ELF-1 (cell line): ENCODE measurements at regions not wholly inside any gene's neighbourhood (a gene's known extent, or its start where the extent isn't known, plus 50 kb on each side); places are given as distances from the start of the nearest gene placed in this dataset.
A peak's percentile ranks its signal among the peaks of the same experiment; 100 is the strongest.

ENCODE experiments used
- DNase-seq: peaks from one replicate; pipeline ENCODE4 v3.0.0-alpha.2; 2016; ENCODE audit warnings: low read depth, low spot score

DNA sequence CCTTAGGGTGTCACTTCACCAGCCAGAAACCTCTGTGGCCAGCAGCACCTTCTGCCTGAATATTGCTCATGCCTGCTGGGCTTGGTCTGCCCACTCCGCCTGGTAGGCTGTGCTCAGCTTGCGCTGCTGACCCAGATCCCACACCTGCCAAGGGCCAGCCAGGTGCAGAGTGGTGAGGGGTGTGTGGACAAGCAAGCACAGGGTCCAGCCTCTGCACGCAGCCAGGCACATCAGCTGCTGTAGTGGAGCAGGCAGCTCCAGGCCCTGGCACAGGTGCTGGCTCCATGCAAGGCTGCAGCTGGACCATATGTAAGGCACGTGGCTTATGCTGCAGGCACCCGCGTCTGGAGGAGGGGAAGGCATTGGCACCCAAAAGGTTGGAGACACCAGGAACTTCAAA lies 567.4 kb downstream of the INHBA start:
- no peak for DNase-seq

DNA sequence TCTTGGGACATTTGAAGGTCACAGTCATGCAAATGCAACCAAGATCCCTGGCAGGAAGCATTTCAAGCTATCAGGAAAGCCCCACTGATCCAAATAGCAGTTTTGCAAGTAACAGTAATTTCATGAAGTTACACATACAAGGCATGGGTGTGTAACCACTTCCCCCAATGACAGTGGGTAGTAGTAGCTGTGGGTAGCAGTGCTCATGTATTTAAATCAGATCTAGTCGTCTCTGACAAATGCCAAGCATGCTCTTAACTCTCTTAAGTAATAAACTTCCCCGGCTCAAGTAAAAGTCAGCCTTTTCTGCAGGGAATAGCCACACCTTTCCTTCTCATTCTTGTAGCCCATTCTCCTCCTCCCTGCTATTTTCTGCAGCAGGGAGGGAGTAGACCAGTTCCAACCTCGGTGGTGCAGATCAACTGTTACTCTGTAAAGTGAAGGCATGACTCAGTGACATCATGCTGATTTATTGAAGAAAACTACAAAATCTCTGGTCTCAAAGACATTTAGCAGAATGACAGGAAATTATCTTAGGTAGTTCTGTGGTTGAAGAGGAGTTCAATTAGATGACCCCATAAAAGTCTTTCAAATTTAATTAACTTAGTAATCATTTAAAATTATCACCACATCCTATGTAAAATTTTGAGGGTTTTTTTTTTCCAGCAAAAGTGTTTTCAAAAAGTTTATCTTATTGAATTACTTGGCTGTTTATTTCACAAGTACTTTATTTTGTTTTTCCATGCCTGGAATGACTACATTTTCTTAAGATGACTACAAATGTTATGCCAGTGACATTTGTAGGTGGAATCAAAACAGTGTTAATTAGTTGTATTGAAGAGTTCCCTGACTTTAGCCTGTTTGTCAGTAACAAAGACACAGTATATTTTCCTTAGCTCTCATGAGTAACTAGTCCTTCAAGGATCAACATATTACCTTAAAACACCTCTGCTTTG lies 568.3 kb downstream of the INHBA start:
- no peak for DNase-seq

DNA sequence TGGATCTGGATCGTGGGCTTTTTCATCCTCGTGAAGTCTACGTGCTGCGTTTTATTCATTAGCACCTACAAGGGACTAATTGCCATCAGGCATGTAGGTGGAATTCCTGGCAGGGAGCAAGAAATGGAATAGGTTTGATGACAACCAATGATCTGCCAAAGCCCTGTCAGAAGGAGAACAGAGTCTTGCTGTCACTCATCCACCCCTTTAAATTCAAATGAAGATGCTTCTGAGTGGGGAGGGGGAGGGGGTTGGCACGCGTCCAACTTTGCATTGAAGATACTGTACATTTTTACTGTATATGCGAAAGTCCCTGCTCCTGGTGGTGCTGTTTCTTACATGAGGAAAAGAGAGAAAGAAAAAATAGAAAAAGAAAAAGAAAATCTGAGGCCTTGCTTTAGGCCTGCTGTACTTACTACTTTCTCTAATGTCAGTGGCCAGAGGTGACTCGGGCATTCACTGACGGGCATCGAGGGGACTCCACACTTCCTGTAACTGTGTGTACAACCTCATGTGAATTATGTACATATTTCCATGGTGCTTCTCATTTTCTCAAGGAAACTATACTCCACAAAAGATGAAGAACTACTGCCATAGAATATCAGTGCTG lies 569.1 kb downstream of the INHBA start:
- DNase-seq = no peak

DNA sequence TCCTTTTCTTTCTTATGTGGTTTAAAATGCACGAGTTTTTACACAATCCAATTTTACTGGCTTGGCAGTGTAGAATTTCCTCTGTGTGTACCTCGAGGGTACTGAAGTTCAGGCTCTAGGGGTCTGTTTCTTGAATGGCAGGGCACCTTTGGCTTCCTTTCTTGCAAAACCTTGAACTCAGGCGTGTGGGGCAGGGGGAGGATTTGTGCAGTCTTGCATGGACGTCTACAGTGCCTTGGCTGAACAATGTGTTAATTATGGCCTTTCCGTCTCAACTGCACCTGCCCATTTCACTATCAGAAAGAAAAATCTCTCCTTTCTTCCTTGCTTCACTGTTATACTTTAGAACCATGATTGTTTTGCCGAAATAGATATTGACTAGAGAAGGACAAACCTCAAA lies 570.9 kb downstream of the INHBA start:
- DNase-seq = no peak

DNA sequence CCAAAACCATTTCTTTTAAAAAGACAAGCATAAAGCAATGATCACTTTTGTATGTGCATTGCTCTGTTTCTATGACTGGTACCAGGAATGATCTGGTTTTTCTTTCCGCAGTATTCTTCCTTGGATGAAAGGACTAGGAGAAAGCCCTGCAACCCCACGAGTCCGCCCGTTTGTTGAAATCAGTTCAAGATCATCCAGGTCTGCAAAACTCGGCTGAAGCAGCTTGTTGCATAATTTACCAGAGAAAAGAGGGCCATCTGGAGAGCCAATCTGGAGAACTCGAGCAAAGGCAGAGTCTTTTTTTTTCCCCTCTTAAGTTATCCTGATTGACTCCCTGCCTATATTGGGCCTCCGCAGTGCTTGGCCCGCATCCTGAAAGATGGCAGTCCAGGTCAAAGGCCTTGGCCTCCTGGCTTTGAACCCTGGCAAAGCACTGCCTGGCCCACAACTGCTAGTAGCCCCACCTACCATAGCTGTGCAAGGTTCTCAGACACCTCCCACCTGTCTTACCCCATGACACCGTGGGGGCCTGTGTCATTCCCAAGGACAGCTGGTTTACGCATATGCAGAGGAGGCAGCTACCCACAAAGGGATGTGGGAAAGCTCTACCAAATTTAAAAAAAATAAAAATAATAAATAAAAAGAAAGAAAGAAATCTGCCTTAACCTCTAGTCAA lies 572.2 kb downstream of the INHBA start:
- DNase-seq = no peak

DNA sequence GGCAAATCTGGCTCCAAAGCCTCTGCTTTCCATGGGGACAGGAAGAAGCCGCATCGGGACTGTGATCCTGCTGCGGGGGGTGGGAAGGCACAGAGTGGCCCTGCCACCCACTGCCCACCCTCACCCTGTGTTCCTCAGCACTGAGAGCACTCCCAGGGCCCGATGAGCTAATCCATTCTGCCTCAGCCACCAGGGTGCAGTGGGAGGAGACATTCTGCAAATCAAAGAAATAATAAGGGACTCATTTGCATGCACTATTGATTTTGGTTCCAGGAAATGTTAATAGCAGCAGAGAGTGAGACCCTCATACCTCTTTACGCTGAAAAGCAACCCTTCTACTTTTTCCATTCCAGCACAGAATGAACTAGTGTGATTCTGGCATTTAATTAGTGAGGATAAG lies 572.8 kb downstream of the INHBA start:
- no peak for DNase-seq

DNA sequence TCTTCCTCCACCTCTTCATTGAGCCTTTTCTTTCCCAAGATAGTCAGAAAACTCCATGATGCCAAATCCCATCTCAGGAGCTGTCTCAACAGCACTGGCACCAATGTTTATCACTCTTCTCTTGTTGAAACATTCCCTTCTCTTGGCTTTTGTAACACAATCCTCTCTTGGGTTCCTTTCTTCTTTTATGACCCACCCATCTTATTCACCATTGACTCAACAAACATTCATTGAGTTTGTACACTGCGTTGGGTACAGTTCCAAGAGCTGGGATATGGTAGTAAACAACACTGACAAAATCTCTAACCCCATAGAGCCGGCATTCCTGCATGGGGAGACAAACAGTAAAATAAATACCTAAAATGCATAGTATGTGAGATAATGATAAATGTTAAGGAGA lies 577.5 kb downstream of the INHBA start:
- no peak for DNase-seq

DNA sequence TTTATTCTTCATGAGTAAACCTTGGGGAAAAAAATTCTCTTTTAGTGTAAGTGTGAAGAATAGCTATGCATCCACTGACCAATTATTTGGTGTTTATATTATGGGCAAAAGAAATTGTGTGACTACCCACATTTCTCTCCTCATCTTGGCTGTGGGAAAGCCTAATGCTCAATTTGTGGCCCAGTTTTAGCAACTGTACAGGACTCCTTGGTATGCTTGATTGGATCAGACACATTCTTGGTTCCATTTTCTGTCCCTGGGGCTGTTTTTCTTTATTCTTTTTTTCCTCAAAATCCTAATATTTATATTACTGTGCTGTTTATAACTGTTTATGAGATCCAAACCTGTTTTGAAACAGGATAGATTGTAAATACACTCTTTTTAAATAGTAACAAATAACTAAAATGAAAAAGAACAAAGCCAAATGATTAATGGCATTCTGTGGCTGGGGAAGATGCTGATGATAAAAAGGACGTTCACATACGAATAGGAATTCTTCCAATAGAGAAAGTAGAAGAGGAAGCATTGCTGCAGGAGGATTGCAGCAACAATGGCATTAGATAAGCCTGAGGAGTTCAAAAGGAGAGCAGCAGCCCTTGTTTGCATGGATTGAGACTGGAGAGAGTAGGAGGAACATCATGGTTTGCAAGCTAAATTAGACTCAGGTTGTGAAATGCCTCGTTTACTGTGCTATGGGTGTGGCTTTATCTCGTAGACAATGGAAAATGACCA lies 580.5 kb downstream of the INHBA start:
- no peak for DNase-seq

DNA sequence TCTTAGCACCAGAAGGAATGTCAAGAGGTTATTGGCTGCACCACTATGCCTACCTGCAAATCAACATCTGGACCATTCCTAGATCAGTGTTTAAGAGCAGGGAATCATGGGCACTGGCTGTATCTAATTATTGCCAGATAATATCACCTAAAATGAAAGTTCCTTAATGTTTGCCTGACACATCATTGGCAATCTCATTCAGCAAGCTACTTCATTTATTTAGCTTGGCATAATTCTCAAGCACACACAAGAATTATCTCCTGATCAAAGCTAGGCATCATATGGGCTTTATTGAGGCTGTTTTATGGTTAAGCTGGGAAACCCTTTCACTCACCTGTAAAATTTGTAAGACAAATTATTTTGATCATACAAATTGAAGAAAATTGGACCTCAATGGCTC lies 581.7 kb downstream of the INHBA start:
- DNase-seq = no peak

DNA sequence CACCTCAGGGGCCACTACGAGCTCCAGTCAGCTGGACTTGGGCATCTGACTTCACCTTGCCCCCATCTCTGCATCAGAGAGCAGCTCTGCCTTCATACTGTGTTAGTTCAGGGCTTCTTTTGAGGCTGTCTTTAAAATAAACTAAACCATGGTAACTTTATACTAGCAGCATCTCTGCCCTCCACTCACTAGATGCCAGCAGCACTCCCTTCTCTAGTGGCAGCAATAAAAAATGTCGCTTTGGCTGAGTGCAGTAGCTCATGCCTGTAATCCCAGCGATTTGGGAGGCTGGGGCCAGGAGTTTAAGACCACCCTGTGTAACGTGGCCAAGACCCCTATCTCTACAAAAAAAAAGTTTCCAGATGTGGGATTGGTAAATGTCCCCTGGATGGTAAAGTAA lies 584.4 kb downstream of the INHBA start:
- DNase-seq = no peak

DNA sequence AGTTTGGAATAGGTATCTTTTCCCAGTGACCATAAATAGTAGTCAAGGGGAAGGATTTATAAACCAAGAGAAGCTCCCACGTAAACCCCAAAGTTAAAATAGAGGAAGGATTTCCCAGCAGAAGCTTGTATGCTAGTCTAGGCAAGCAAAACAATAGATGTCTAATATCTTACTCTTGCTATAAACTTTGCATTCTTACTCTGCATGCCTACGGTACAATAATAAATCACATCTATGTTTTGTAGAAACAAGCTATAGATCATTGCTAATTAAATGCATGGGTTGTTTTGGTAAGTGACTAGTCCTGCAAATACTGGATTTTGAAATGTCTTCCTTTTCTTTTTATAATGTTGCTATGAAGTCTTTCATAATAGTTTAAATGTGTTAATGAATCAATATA lies 585.5 kb downstream of the INHBA start:
- no peak for DNase-seq

DNA sequence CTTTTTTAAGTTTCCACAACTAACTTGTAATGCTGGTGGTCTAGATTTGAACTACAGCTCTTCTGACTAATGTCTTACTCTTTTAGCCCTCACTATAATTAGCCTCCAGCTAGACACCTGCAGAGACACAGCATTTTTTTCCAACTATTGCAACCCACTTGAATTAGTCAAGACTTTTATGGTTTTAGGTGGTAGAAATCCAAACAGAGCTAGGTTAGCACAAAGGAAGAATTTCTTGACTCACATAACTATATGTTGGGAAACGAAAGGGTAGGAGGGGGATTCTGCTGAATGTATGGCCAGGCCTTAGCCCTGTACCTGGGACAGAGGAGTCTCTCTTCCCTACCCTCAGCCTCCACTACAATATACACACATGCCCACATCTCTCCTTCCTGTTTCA lies 586.1 kb downstream of the INHBA start:
- DNase-seq = no peak

DNA sequence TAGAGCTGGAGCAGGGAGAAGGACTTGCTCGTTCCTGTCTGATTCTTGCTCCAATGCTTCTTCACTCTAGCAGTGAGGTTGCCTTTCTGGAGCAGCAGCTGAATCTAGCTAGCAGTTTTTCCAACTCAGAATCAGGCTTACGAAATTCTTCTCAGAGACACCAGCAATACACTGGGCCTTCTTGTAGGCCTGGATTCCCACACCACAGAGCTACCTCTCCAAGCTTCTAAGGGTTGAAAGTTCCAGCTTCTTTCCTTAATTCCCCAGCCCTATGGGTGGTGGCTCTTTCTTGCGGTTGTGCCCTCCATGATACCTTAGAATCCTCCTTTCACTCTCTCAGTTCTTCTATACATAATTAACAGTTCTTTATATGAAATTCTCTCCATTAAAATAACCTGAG lies 586.6 kb downstream of the INHBA start:
- DNase-seq = no peak

DNA sequence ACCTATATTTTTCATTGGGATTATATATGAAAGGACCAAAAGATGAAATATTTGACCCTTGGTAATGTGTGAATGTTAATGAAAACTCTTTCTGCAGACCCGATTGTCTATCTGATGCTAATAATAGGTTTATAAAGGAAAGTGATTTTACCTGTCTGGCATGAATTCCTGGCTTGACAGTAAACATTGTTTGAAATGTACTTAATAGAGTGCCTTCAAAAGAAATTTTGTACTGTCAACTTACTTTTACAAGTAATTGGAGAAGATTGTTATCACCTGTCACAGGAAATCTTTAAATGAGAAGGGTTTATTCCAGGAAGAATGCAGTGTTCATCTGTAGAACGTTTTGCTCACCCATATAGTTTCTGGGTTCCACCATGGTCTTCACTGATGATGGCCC lies 588.2 kb downstream of the INHBA start:
- no peak for DNase-seq

DNA sequence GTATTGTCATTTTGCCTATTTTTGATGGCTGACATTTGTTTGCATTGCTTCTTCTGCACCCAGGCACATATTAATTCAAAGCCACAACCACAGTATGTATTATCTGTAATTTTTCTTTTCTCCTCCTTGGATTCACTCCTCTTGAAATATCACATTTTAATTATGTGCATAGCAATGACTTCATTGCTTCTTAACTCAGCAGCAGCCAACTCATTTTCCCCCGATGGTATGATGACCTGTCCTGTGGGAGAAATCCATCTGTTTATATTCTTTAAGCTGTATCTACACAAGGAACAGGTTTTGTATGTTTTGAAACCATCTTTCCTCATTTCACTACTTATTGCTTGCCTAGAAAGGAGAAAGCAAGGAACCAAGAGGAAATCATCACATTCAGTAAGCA lies 588.8 kb downstream of the INHBA start:
- no peak for DNase-seq

DNA sequence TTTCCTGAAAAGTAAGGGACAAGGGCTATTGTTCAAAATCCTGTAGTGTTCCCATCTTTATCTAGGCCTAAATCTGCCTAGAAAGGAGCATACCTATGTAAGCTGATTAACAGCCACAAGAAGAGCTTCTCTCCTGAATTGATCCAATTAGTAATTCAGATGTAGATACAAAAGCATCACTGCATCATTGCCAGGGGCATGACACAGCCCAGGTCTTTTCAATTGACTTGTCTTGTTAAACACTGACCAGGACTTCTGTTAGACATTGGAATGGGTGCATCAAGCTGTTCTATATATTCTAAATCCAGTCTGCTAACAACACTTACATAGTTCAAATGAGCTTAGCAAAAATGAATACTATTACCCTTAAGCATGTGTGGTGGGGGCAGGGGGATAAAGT lies 589.2 kb downstream of the INHBA start:
- peak; percentile 12 for DNase-seq

DNA sequence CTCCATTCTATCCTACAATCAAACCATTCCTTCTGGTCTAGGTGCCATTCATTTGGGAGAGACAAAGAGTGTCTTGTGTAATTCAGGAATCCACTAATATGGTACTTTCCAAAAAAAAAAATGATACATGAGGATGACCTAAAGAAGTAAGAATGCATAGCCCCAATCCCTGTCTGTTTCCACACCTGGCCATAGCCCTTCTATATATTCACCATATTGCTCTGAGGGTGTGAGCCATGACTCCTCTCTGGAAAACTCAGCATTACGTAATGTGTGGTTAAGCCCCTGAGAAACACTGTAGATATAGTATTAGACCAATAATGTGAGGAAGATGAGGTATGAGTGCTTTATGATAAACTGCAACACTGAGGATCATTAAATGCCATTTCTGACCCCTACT lies 592.7 kb downstream of the INHBA start:
- no peak for DNase-seq

DNA sequence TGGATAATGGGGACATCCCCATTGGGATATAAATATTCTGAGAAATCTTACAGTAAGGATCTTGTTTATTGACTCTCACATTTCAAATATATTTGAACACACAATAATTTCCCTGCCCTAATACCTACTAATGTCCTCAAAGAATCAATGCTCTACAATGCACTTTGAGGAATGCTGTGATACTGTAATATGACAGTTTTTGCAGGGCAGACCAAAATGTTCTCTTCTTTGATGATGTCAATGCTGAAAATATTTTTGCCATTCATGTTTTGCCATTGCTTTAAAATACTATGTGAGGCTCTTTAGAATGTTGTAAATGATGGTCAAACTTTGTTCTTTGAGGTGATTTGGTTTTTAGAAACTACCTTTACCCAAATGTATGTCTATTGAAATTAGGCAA lies 594.1 kb downstream of the INHBA start:
- DNase-seq = no peak

DNA sequence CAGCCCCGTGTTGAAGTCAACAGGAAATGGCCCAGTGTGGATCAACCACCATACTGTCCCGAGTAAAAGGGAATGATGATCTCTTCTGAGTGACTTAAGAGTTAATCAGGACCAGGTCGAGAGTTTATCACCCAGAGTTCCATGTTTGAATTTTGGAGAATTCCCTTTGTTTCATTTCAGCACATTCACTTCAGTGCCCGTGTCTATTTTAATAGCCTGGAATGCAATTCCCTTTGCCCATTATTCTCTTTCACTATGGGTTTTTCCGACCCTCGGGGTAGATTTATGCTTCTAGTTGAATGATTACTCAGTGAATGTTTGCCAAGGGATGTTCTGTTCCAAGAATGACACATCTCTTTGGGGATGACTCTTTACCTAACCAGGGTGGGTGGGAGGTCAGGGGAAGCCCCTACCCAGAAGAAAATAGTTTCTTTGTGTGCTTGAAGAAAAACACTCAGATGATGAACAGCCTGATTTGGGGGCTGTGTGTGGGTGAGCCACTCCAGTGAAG lies 594.9 kb downstream of the INHBA start:
- DNase-seq = no peak

DNA sequence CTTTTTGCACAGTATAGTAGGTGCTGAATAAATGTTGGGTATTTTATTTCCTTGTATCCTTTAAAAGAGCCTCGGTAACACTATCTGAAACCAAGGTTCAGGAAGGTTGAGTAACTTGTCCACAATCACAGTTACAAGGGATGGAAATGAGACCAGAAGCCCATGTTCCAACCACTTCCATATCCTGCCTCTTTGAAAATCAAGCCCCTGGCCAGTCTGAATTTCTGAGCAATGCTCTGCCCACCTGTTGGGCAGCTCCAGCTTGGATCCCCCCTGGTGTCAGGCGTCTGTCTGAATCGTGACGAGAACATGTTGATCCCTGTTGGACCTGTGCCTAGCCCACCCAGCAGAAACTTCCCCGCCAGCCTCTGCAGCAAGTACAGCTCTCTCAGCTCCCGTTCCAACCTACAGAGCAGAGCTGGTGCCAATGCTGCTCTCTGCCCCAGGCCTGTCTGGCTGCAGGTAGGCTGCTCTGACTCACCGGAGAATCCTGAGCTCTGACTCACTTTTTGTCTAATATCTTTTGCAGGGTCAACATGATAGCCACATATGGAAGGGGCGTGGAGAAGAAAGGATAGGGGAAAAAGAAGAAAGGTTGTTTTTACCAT lies 595.5 kb downstream of the INHBA start:
- DNase-seq = peak; percentile 34

DNA sequence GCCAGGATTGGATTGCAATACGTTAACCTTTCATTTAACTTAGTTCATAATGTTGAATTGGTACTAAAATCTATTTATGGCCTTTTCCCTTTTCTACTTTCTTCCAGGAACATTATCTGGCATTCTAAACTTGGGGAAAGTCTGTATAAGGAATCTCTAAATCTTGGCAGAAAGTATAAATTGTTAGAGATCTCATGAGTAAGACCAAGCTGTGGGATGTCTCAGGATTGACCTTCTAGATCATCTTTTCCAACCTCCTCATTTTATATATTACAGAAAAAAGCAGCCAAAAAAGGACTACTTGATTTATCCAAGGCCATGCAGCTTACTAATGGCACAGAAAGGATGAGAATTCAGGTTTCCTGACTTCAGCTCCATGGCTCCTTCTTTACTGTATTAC lies 598.3 kb downstream of the INHBA start:
- no peak for DNase-seq
